HEK293T (cell line): ENCODE measurements at regions not wholly inside any gene's neighbourhood (a gene's known extent, or its start where the extent isn't known, plus 50 kb on each side); places are given as distances from the start of the nearest gene placed in this dataset.

Experiments
- CTCF ChIA-PET: fragments of 350-600 bp; formaldehyde crosslinking; extraction: SDS; loops from one replicate; lab custom pipeline; 2021; ENCODE audit warnings: antibody characterized with exemption, inconsistent platforms; lab: Yijun Ruan, JAX
- POLR2A ChIA-PET: fragments of 350-600 bp; formaldehyde crosslinking; extraction: SDS; loops from one replicate; lab custom pipeline; 2020; ENCODE audit warnings: antibody characterized with exemption, inconsistent platforms; lab: Yijun Ruan, JAX
- DNase-seq: peaks from one replicate; pipeline ENCODE4 v3.0.0; 2012; ENCODE audit warnings: mixed read lengths; ENCODE audit errors: extremely low spot score
- ARNT ChIP-seq: fragments of 450-650 bp; IDR thresholded peaks from 2 replicates; pipeline ENCODE4 v1.6.1; 2017; ENCODE audit warnings: mild to moderate bottlenecking
- BHLHE40 ChIP-seq: fragments of 450-650 bp; IDR thresholded peaks from 2 replicates; pipeline ENCODE4 v1.6.1; 2016; ENCODE audit warnings: mild to moderate bottlenecking, moderate library complexity, borderline replicate concordance
- CTBP1 ChIP-seq: fragments of 450-650 bp; IDR thresholded peaks from 2 replicates; pipeline ENCODE4 v1.6.1; 2016; ENCODE audit warnings: borderline replicate concordance
- ELF4 ChIP-seq: fragments of 450-650 bp; IDR thresholded peaks from 2 replicates; pipeline ENCODE4 v1.6.1; 2017; ENCODE audit warnings: antibody characterized with exemption
- FOXA1 ChIP-seq: fragments of 450-650 bp; IDR thresholded peaks from 2 replicates; pipeline ENCODE4 v1.6.1; 2016; ENCODE audit warnings: mild to moderate bottlenecking
- FOXK2 ChIP-seq: fragments of 450-650 bp; IDR thresholded peaks from 2 replicates; pipeline ENCODE4 v1.6.1; 2016; ENCODE audit warnings: mild to moderate bottlenecking
- FOXM1 ChIP-seq: fragments of 450-650 bp; IDR thresholded peaks from 2 replicates; pipeline ENCODE4 v1.6.1; 2017; ENCODE audit warnings: mild to moderate bottlenecking, borderline replicate concordance
- HDGF ChIP-seq: fragments of 450-650 bp; IDR thresholded peaks from 2 replicates; pipeline ENCODE4 v1.6.1; 2017; ENCODE audit warnings: antibody characterized with exemption, borderline replicate concordance
- L3MBTL2 ChIP-seq: fragments of 450-650 bp; conservative IDR thresholded peaks from 2 replicates; pipeline ENCODE4 v1.6.1; 2016; ENCODE audit warnings: mild to moderate bottlenecking
- LEF1 ChIP-seq: fragments of 450-650 bp; IDR thresholded peaks from 2 replicates; pipeline ENCODE4 v1.6.1; 2017; ENCODE audit warnings: mild to moderate bottlenecking, borderline replicate concordance
- NFRKB ChIP-seq: fragments of 450-650 bp; IDR thresholded peaks from 2 replicates; pipeline ENCODE4 v1.6.1; 2016; ENCODE audit warnings: mild to moderate bottlenecking, moderate library complexity
- PKNOX1 ChIP-seq: fragments of 450-650 bp; IDR thresholded peaks from 2 replicates; pipeline ENCODE4 v1.6.1; 2016
- SP1 ChIP-seq: fragments of 450-650 bp; IDR thresholded peaks from 2 replicates; pipeline ENCODE4 v1.6.1; 2017
- SUZ12 ChIP-seq: fragments of 450-650 bp; IDR thresholded peaks from 2 replicates; pipeline ENCODE4 v1.6.1; 2016; ENCODE audit warnings: mild to moderate bottlenecking
- TARDBP ChIP-seq: fragments of 450-650 bp; IDR thresholded peaks from 2 replicates; pipeline ENCODE4 v1.6.1; 2016
- ZNF384 ChIP-seq: fragments of 450-650 bp; IDR thresholded peaks from 2 replicates; pipeline ENCODE4 v1.6.1; 2016

- ChIA-PET CTCF (no interaction called here), POLR2A (no interaction called here)
- TF ChIP-seq BHLHE40 (no peak), PKNOX1 (no peak), TARDBP (no peak), FOXM1 (no peak), FOXA1 (no peak), ELF4 (no peak), CTBP1 (no peak), SUZ12 (no peak), ARNT (no peak), FOXK2 (no peak), NFRKB (no peak), LEF1 (no peak), HDGF (no peak), ZNF384 (no peak), SP1 (no peak)
- DNase-seq = no peak
These were observed 196.1 kb upstream of the TLE3 start for GRCh38 chr15:70293591-70294470.

- TF ChIP-seq SP1 (no peak), FOXA1 (no peak), TARDBP (no peak), L3MBTL2 (no peak), BHLHE40 (no peak), ARNT (no peak), SUZ12 (no peak), ELF4 (no peak), HDGF (no peak), PKNOX1 (no peak), LEF1 (no peak), ZNF384 (no peak)
- DNase-seq = no peak
- POLR2A ChIA-PET = no interaction called here
- CTCF ChIA-PET = no interaction called here
These were observed 195.4 kb upstream of the TLE3 start for GRCh38 chr15:70293138-70293537.

- ChIA-PET POLR2A (no interaction called here), CTCF (no interaction called here)
- no peak for TF ChIP-seq TARDBP
- TF ChIP-seq LEF1 = no peak
- TF ChIP-seq PKNOX1 = no peak
- TF ChIP-seq ELF4 = no peak
- TF ChIP-seq CTBP1 = no peak
- TF ChIP-seq L3MBTL2 = no peak
- DNase-seq = no peak
These were observed 194.5 kb upstream of the TLE3 start for GRCh38 chr15:70292076-70292760.

GRCh38 chr15:70291305-70292075, 193.8 kb upstream of the TLE3 start:
- DNase-seq = no peak
- TF ChIP-seq PKNOX1 = no peak
- TF ChIP-seq NFRKB = no peak
- no peak for TF ChIP-seq ARNT
- CTCF ChIA-PET = no interaction called here
- POLR2A ChIA-PET = no interaction called here

GRCh38 chr15:70290708-70291107, 193.0 kb upstream of the TLE3 start:
- ChIA-PET POLR2A (no interaction called here), CTCF (no interaction called here)
- TF ChIP-seq HDGF (no peak), FOXM1 (no peak), ZNF384 (no peak), L3MBTL2 (no peak), CTBP1 (no peak), SUZ12 (no peak), TARDBP (no peak), SP1 (no peak), LEF1 (no peak), BHLHE40 (no peak), NFRKB (no peak), ELF4 (no peak)
- no peak for DNase-seq
